ENCODE measurements at regions not wholly inside any gene's neighbourhood (a gene's known extent, or its start where the extent isn't known, plus 50 kb on each side); places are given as distances from the start of the nearest gene placed in this dataset.

- no peak for DNase-seq
Measured at GRCh38 chr7:18420748-18421147, 74.8 kb upstream of the HDAC9 start.

- no peak for DNase-seq
Measured at GRCh38 chr7:18421297-18422002, 74.1 kb upstream of the HDAC9 start.

- DNase-seq, result no peak
Measured at GRCh38 chr7:18425227-18425626, 70.3 kb upstream of the HDAC9 start.

GRCh38 chr7:18425838-18426445, 69.6 kb upstream of the HDAC9 start:
- DNase-seq, result no peak

GRCh38 chr7:18426564-18427226, 68.9 kb upstream of the HDAC9 start:
- no peak for DNase-seq

- DNase-seq, result no peak
Measured at GRCh38 chr7:18429547-18429946, 66.0 kb upstream of the HDAC9 start.

GRCh38 chr7:18430810-18431209, 64.7 kb upstream of the HDAC9 start:
- DNase-seq, result no peak

GRCh38 chr7:18434171-18434570, 61.4 kb upstream of the HDAC9 start:
- no peak for DNase-seq

- no peak for DNase-seq
Measured at GRCh38 chr7:18437101-18437500, 58.4 kb upstream of the HDAC9 start.

- no peak for DNase-seq
Measured at GRCh38 chr7:18440934-18441333, 54.6 kb upstream of the HDAC9 start.

- DNase-seq, result no peak
Measured at GRCh38 chr7:18444826-18445225, 50.7 kb upstream of the HDAC9 start.

- no peak for DNase-seq
Measured at GRCh38 chr7:18445483-18445882, 50.1 kb upstream of the HDAC9 start.
